AG10803 (cell line): ENCODE measurements at regions not wholly inside any gene's neighbourhood (a gene's known extent, or its start where the extent isn't known, plus 50 kb on each side); places are given as distances from the start of the nearest gene placed in this dataset.

Experiments used
- DNase-seq: peaks from one replicate; pipeline ENCODE4 v3.0.0; 2010; ENCODE audit warnings: low read depth
- H3K4me3 ChIP-seq: 2 replicates; pipeline ENCODE4 v1.5.1; 2011; ENCODE audit warnings: mild to moderate bottlenecking, low read length, control low read depth
- TF ChIP-seq, protein P1 (sequence below): conservative IDR thresholded peaks from 2 replicates; pipeline ENCODE4 v1.5.1; 2011; ENCODE audit warnings: mild to moderate bottlenecking, low read length, control low read depth, inconsistent platforms

DNA sequence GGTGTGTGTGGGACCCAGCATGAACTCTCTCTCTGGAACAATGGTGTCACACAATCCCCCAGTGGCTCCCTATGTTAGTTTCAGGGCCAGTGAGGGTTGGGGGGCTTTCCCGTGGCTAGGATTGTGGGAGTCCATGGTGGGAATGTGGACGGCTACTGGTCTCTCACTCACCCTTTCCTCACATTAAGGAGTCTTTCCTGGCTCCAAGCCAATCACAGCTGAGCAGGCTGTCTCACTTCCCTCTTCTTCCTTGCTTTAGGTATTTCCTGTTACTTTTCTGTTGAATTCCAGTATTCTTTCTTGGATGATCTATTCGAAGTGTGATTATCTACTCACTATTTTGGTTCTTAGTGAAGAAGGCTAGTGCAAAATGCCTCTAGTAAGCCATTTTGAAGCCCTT lies 324.4 kb upstream of the MPDZ start:
- H3K4me3 ChIP-seq = no peak overlapping the region
- DNase-seq = no peak
- TF ChIP-seq, protein P1, sequence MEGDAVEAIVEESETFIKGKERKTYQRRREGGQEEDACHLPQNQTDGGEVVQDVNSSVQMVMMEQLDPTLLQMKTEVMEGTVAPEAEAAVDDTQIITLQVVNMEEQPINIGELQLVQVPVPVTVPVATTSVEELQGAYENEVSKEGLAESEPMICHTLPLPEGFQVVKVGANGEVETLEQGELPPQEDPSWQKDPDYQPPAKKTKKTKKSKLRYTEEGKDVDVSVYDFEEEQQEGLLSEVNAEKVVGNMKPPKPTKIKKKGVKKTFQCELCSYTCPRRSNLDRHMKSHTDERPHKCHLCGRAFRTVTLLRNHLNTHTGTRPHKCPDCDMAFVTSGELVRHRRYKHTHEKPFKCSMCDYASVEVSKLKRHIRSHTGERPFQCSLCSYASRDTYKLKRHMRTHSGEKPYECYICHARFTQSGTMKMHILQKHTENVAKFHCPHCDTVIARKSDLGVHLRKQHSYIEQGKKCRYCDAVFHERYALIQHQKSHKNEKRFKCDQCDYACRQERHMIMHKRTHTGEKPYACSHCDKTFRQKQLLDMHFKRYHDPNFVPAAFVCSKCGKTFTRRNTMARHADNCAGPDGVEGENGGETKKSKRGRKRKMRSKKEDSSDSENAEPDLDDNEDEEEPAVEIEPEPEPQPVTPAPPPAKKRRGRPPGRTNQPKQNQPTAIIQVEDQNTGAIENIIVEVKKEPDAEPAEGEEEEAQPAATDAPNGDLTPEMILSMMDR = no peak

DNA sequence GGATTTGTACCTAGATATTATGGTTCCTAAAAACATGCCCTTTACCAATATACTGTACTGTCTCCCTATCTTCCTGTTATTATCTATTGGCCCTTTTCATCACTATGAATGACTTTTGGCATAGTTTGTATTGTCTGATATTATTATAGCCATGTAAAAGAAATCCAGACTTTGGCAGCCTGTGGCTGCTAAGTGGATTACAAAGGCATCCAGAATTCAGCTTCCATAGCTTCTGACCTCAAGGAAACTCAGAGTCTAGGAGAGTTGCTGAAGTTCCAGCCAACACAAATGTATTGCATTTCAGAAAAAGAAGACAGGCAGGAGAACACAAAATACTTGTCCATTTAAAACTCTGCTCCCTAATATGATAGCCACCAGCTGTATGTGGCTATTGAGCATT lies 319.2 kb upstream of the MPDZ start:
- no peak for DNase-seq
- H3K4me3 ChIP-seq = no peak overlapping the region
- TF ChIP-seq, protein P1 = no peak

DNA sequence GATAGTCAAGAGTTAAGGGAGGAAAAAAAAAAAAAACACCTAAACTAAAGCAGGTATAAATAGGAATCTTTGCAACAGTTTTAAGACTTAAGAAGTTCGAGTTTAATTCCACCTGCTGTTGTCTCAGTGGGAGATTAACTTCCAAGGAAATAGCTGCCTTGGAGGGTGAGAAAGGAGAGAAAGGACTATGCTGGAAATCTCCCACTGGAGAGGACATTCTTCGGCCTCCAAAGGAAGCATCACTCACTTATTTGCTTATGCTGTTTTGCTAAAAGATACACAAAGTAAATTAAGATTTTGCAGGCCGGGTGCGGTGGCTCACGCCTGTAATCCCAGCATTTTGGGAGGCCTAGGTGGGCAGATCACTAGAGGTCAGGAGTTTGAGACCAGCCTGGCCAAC lies 317.9 kb upstream of the MPDZ start:
- TF ChIP-seq, protein P1 = no peak
- no peak overlapping the region for H3K4me3 ChIP-seq
- no peak for DNase-seq

DNA sequence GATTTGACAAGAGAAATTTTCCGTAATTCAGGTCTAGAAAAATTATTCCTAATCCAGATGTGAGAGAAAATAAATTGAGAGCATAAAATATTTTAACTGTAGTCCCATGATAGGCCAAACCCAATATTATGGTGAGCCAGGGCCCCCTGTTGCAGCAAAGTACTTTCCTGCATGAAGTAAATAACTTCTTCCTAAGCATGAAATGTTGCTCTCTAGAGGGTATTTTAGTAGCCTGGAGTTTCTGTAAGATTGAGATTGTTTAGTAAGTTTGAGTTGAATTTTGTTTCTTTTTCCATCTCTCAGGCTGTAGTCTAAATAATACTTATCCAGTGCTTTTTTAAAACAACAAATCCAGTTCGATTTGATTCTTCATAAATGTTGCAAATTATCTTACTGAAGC lies 317.5 kb upstream of the MPDZ start:
- DNase-seq = no peak
- TF ChIP-seq, protein P1 = no peak

DNA sequence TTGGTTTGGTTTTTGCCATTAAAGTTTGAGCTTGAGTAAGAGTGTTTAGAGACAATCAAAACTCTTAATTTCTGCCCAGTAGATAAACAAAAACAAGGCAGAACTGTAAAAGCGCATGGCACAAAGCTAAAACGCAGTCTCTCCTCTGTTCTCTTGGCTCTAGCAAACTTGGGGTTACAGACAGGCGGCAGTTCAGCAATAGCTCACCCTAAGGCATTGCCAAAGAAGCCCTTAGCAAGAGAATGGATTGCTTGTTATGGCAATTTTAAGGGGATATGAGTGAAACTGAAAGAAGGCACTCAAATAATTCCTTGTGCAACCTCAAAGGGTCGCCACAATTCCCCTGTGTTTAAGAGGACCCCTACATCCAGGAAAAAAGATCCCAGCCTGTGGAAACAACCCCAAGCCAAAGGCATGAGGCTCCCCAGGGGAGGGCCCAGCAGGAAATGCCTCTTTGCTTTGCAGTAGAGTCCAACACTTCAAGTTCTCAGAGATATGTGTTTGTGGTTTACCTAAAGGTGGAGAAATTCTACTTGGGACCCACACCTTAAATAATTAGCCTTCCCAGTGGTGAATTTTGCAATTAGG lies 317.0 kb upstream of the MPDZ start:
- TF ChIP-seq, protein P1 = no peak
- H3K4me3 ChIP-seq = no peak overlapping the region

More for the DNA sequence above, 317.5 kb upstream of the MPDZ start:
- no peak overlapping the region for H3K4me3 ChIP-seq

DNA sequence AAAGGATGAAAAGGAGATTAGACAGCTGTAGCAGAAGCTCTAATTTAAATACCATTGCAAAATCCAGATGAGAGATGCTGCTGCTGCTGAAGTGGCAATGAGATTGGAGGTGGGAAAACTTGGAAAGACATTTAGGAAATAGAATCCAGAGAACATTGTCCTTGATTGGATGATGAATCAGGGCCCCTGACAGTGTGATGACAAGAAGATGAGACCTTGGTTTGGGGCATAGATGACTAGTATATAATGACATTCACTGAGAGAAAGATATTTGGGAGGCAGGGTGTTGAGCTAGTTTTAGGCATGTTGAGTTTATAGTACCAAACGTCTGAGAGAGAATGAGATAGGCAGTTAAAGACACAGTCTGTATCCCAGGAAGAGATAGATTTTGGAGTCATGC lies 311.5 kb upstream of the MPDZ start:
- TF ChIP-seq, protein P1 = no peak

More for the DNA sequence above, 317.0 kb upstream of the MPDZ start:
- no peak for DNase-seq

DNA sequence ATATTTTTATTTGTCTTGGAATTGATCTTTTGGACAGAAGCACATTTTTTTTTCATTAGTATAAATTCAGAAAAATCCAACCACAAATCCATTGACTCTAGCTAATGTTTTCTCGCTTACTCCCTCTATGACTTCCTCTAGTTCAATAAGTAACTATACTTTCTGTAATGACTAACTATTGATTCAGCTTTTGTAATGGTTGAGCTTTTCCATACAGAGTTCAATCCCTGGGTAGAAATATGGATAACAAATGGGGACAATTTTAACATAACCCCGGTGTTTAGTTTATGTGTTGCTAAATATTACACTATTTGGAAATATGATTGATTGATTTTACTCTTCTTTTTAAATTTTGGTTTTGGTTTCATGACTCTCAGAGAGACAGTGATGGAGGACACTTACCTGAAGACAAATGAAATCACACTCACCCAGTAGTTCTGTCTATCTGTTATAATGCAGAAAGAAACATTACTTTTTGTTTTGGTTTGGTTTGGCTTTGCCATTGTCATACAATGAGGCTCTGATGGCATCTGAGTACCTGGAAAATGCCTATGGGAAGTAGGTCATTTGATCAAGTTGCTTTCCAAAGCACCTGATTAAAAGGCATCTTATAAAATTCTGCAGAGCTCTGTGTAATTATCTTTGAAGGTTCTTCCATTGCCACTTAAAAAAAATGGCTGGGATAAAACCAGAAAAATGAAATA lies 309.7 kb upstream of the MPDZ start:
- TF ChIP-seq, protein P1 = no peak
- no peak overlapping the region for H3K4me3 ChIP-seq
- DNase-seq = no peak

More for the DNA sequence above, 311.5 kb upstream of the MPDZ start:
- DNase-seq = no peak
- no peak overlapping the region for H3K4me3 ChIP-seq
